ENCODE measurements at regions not wholly inside any gene's neighbourhood (a gene's known extent, or its start where the extent isn't known, plus 50 kb on each side); places are given as distances from the start of the nearest gene placed in this dataset.

- Histone ChIP-seq H3K27ac (no peak overlapping the region), H3K27me3 (ENCODE audit: insufficient read depth in 3 of 3, low read length in 2 of 3) (no peaks in the 10 kb centered on the region), H3K9me3 (no peaks in the 10 kb centered on the region), H3K36me3 (ENCODE audit: insufficient read depth in 1 of 2, low read depth in 1 of 2) (no peaks in the 10 kb centered on the region), H3K4me1 (no peaks in the 10 kb centered on the region), H3K4me3 (no peak overlapping the region)
- intact Hi-C loops (cut with DNase I): no loop called here
- no peak for ATAC-seq
- TF ChIP-seq, protein P1, sequence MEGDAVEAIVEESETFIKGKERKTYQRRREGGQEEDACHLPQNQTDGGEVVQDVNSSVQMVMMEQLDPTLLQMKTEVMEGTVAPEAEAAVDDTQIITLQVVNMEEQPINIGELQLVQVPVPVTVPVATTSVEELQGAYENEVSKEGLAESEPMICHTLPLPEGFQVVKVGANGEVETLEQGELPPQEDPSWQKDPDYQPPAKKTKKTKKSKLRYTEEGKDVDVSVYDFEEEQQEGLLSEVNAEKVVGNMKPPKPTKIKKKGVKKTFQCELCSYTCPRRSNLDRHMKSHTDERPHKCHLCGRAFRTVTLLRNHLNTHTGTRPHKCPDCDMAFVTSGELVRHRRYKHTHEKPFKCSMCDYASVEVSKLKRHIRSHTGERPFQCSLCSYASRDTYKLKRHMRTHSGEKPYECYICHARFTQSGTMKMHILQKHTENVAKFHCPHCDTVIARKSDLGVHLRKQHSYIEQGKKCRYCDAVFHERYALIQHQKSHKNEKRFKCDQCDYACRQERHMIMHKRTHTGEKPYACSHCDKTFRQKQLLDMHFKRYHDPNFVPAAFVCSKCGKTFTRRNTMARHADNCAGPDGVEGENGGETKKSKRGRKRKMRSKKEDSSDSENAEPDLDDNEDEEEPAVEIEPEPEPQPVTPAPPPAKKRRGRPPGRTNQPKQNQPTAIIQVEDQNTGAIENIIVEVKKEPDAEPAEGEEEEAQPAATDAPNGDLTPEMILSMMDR (IDR thresholded peaks at IDR 0.05): no peak
- DNase-seq: no peak
- 43 to 59% (median 48%) methylated on average over 3 of the region's 3 CpGs for WGBS, 3 donors
These were observed 400.3 kb upstream of the SASH1 start for GRCh38 chr6:147942363-147942762.

GRCh38 chr6:147944122-147944521 lies 398.5 kb upstream of the SASH1 start:
- Histone ChIP-seq H3K9me3 (no peaks in the 10 kb centered on the region), H3K4me3 (no peak overlapping the region), H3K4me1 (no peaks in the 10 kb centered on the region), H3K27ac (no peak overlapping the region), H3K27me3 (ENCODE audit: insufficient read depth in 3 of 3, low read length in 2 of 3) (no peaks in the 10 kb centered on the region), H3K36me3 (ENCODE audit: insufficient read depth in 1 of 2, low read depth in 1 of 2) (no peaks in the 10 kb centered on the region)
- WGBS, 3 donors: 83 to 86% (median 86%) methylated on average over 5 of the region's 5 CpGs
- no peak for DNase-seq
- intact Hi-C loops (cut with DNase I): no loop called here
- no peak for ATAC-seq
- TF ChIP-seq, protein P1 (IDR thresholded peaks at IDR 0.05): no peak

DNA sequence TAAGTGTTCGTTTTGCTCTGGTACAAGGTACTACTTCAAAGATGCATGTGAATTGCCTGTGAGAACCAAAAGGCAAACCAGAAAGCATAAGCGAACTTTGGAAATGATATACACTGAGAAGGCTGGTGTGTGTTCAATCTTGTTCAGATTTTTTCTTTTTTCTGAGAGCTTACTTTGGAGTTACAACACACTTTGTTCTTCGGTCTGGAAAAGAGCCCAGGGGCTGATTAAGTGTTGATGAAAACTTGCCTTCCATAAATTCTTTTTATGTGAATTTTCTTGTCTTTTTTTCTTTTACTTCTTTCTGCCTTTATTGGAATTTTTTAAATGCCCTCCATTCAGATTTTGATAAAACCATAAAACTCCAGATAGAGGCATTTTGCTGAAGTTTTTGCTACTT lies 395.1 kb upstream of the SASH1 start:
- DNase-seq (no peak), ATAC-seq (no peak)
- Histone ChIP-seq H3K27ac (no peak overlapping the region), H3K9me3 (no peaks in the 10 kb centered on the region), H3K4me1 (no peaks in the 10 kb centered on the region), H3K4me3 (no peak overlapping the region), H3K36me3 (ENCODE audit: insufficient read depth in 1 of 2, low read depth in 1 of 2) (no peaks in the 10 kb centered on the region), H3K27me3 (ENCODE audit: insufficient read depth in 3 of 3, low read length in 2 of 3) (no peaks in the 10 kb centered on the region)
- WGBS, 3 donors: 63 to 72% (median 64%) methylated on average over 3 of the region's 3 CpGs
- intact Hi-C loops (cut with DNase I): no loop called here
- TF ChIP-seq, protein P1 (IDR thresholded peaks at IDR 0.05): no peak

DNA sequence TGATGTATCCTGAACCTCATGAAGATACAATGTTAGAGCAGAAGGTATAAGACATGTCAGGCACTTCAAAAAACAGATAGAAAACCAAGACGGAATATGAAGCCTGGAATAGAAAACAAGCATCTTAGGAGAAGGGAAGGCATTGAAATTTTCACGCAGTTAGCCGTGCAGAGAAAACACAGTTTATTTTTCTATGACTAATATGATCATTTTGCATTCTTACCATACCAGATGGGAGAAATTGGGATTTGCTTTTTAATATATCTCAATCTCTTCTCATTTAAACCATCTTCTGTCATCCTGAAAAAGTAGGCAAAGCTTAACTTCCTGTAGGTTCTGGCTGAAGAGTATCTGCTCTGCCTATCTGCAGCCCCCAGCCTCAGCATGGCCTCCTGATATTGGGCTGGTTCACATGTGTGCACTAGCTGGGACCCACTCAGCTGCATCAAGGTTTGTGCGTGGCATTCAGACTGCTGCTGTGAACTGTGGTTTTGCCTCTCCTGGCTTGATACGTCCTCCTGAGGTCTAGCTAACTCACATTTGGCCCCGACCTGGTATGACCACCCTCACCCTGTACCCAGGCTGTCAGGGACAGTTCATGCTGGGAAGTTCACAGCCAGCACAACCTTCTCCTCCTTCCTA lies 392.5 kb upstream of the SASH1 start:
- TF ChIP-seq, protein P1 (IDR thresholded peaks at IDR 0.05): no peak
- 49 to 66% (median 56%) methylated on average over 6 of the region's 6 CpGs for WGBS, 3 donors
- Histone ChIP-seq H3K4me1 (no peaks in the 10 kb centered on the region), H3K9me3 (no peaks in the 10 kb centered on the region), H3K36me3 (ENCODE audit: insufficient read depth in 1 of 2, low read depth in 1 of 2) (no peaks in the 10 kb centered on the region), H3K27me3 (ENCODE audit: insufficient read depth in 3 of 3, low read length in 2 of 3) (no peaks in the 10 kb centered on the region), H3K27ac (no peak overlapping the region), H3K4me3 (no peak overlapping the region)
- DNase-seq (no peak), ATAC-seq (no peak)
- intact Hi-C loops (cut with DNase I): no loop called here

DNA sequence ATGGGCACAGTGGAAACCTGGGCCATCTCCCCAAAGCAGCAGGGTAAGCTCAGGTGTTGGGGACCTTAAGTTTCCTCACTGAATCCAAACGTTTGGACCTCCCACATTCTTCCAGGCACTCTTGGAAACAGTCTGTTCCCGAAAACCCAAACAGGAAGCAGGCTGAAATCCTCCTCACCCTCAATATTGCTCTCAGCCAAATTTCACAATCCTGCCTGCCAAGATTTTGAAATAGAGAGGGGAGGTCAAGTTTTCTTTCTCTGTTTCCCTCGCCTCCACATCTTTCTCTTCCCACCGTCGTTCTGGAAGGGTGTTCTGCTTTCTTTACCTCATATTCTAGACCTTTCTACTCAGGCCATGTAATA lies 392.0 kb upstream of the SASH1 start:
- intact Hi-C loops (cut with DNase I): no loop called here
- Histone ChIP-seq H3K27ac (no peak overlapping the region), H3K27me3 (ENCODE audit: insufficient read depth in 3 of 3, low read length in 2 of 3) (no peaks in the 10 kb centered on the region), H3K4me1 (no peaks in the 10 kb centered on the region), H3K9me3 (no peaks in the 10 kb centered on the region), H3K4me3 (no peak overlapping the region), H3K36me3 (ENCODE audit: insufficient read depth in 1 of 2, low read depth in 1 of 2) (no peaks in the 10 kb centered on the region)
- TF ChIP-seq, protein P1 (IDR thresholded peaks at IDR 0.05): no peak
- DNase-seq (no peak), ATAC-seq (peak in 1 of 4 donors; percentile 24)
- 14 to 24% (median 15%) methylated on average over 5 of the region's 5 CpGs for WGBS, 3 donors
